ENCODE measurements at regions not wholly inside any gene's neighbourhood (a gene's known extent, or its start where the extent isn't known, plus 50 kb on each side); places are given as distances from the start of the nearest gene placed in this dataset.

DNA sequence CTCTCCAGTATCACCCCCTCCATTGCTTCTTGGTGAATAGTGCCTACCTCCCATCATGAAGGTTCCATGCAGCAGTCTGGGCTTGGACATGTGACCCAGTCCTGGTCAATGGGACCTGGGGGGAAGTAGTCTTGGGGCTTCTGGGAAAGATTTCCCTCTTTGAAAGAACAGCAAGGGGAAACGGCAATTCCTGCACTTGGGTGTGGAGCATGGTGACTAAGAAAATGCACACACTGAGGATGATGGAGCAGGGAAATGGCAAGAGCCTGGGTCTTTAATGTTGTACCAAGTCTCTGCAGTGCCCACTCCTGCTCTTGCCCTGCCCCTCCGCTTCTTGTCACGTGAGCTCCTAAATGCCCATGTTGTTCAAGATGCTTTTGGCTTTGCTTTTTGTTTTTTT is 131.4 kb upstream of the SIX2 start:
- no peaks in the 10 kb centered on the region for H3K27me3 Mint-ChIP-seq (ENCODE audit: unreplicated experiment)
- TF ChIP-seq, protein P1, sequence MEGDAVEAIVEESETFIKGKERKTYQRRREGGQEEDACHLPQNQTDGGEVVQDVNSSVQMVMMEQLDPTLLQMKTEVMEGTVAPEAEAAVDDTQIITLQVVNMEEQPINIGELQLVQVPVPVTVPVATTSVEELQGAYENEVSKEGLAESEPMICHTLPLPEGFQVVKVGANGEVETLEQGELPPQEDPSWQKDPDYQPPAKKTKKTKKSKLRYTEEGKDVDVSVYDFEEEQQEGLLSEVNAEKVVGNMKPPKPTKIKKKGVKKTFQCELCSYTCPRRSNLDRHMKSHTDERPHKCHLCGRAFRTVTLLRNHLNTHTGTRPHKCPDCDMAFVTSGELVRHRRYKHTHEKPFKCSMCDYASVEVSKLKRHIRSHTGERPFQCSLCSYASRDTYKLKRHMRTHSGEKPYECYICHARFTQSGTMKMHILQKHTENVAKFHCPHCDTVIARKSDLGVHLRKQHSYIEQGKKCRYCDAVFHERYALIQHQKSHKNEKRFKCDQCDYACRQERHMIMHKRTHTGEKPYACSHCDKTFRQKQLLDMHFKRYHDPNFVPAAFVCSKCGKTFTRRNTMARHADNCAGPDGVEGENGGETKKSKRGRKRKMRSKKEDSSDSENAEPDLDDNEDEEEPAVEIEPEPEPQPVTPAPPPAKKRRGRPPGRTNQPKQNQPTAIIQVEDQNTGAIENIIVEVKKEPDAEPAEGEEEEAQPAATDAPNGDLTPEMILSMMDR (IDR thresholded peaks at IDR 0.05; ENCODE audit: partially characterized antibody, unreplicated experiment), result no peak
- H3K9me3 Mint-ChIP-seq (ENCODE audit: unreplicated experiment), result peaks cover 3% of the 10 kb centered on the region
- no peaks in the 10 kb centered on the region for H3K4me1 Mint-ChIP-seq (ENCODE audit: low read depth, unreplicated experiment)
- H3K36me3 Mint-ChIP-seq (ENCODE audit: unreplicated experiment), result no peaks in the 10 kb centered on the region
- H3K4me3 Mint-ChIP-seq (ENCODE audit: unreplicated experiment), result no peak overlapping the region
- H3K27ac Mint-ChIP-seq (ENCODE audit: unreplicated experiment), result no peak overlapping the region
- no peak for DNase-seq

DNA sequence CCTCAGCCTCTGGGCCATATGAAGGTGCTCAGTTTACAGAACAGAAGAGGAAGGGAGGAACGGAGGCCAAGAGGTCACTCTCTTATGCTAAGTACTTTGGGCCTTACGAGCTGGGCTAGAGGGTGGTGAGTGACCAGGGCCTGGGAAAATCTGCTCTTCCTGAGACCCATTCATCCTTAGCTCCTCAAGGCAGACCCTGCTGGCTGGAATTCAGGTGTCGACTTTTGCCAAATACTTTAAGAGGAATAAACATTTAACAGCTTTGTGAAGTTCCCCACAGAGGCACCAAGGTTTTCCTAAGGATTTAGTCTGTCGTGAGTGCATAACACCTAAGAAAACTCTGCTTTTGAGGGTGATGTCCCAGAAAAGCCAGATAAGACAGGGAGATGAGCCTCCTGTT is 129.7 kb upstream of the SIX2 start:
- no peak for DNase-seq
- TF ChIP-seq, protein P1 (IDR thresholded peaks at IDR 0.05; ENCODE audit: partially characterized antibody, unreplicated experiment), result no peak
- no peak overlapping the region for H3K4me3 Mint-ChIP-seq (ENCODE audit: unreplicated experiment)
- H3K9me3 Mint-ChIP-seq (ENCODE audit: unreplicated experiment), result no peaks in the 10 kb centered on the region
- no peaks in the 10 kb centered on the region for H3K36me3 Mint-ChIP-seq (ENCODE audit: unreplicated experiment)
- H3K27me3 Mint-ChIP-seq (ENCODE audit: unreplicated experiment), result no peaks in the 10 kb centered on the region
- H3K27ac Mint-ChIP-seq (ENCODE audit: unreplicated experiment), result no peak overlapping the region
- H3K4me1 Mint-ChIP-seq (ENCODE audit: low read depth, unreplicated experiment), result peaks cover 1% of the 10 kb centered on the region

DNA sequence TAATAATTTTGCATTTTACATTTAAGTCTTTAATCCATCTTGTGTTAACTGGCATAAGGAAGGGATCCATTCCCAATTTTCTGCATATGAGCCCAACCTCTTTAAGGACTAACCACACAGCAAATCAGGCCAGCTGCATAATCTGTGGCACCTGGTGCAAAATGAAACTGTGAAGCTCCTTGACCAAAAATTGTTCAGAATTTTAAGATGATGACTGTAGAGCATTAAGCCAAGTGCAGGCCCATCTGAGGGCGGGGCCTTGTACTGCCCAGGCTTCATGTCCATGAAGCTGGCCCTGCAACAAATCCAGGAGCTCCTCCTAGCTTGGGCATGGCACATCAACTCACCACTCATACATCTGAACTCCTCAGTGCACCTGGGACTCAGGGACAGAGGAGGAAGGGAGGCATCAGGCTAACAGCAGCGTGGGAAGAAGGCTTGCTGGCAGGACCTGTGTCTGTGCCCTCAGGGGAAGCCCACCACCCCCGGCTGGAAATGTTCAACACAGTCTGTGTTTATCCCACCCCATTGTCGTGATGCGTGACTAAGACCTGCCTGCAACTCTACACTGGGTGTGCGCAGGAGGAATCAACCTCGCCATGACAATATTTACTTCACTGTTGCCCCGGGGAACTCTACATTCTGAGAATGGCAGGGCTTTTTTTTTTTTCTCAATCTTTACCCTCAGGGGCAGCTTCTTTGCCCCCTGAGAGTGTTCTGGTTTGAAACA is 128.9 kb upstream of the SIX2 start:
- no peaks in the 10 kb centered on the region for H3K27me3 Mint-ChIP-seq (ENCODE audit: unreplicated experiment)
- H3K4me3 Mint-ChIP-seq (ENCODE audit: unreplicated experiment), result no peak overlapping the region
- H3K27ac Mint-ChIP-seq (ENCODE audit: unreplicated experiment), result no peak overlapping the region
- no peaks in the 10 kb centered on the region for H3K9me3 Mint-ChIP-seq (ENCODE audit: unreplicated experiment)
- no peak for DNase-seq
- TF ChIP-seq, protein P1 (IDR thresholded peaks at IDR 0.05; ENCODE audit: partially characterized antibody, unreplicated experiment), result no peak
- H3K4me1 Mint-ChIP-seq (ENCODE audit: low read depth, unreplicated experiment), result peaks cover 2% of the 10 kb centered on the region
- H3K36me3 Mint-ChIP-seq (ENCODE audit: unreplicated experiment), result no peaks in the 10 kb centered on the region

DNA sequence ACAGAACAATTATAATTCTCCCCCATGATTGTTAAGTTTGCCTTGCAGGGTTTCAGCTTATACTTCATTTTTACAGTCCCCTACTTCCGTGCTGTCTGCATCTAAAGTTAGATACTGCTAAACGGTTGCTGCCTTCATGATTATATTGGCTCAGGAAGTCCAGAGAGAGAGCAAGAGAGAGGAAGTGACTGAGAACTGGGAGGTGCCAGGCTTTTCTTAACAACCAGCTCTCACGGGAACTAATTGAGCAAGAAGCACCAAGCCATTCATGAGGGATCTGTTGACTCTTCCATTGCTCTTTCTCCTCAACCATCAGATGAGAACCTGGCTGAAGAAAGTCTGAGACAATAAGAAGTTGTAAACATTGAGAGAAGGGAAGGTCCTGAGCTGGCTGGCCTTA is 125.5 kb upstream of the SIX2 start:
- no peak overlapping the region for H3K4me3 Mint-ChIP-seq (ENCODE audit: unreplicated experiment)
- no peaks in the 10 kb centered on the region for H3K36me3 Mint-ChIP-seq (ENCODE audit: unreplicated experiment)
- TF ChIP-seq, protein P1 (IDR thresholded peaks at IDR 0.05; ENCODE audit: partially characterized antibody, unreplicated experiment), result no peak
- no peak overlapping the region for H3K27ac Mint-ChIP-seq (ENCODE audit: unreplicated experiment)
- no peaks in the 10 kb centered on the region for H3K9me3 Mint-ChIP-seq (ENCODE audit: unreplicated experiment)
- peaks cover 2% of the 10 kb centered on the region for H3K4me1 Mint-ChIP-seq (ENCODE audit: low read depth, unreplicated experiment)
- DNase-seq, result no peak
- no peaks in the 10 kb centered on the region for H3K27me3 Mint-ChIP-seq (ENCODE audit: unreplicated experiment)

DNA sequence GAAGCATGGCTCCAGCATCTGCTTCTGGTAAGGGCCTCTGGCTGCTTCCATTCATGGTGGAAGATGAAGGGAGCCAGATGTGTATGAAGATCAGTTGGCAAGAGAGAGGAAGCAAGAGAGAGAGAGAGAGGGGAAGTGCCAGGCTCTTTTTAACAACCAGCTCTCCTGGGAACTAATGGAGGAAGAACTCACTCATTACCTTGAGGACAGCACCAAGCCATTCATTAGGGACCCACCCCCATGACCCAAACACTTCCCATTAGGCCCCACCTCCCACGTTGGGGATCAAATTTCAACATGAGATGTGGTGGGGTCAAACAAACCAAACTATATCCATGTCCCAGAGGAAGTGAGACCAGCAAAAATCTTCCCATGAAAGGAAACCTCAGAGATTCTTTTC is 124.8 kb upstream of the SIX2 start:
- H3K9me3 Mint-ChIP-seq (ENCODE audit: unreplicated experiment), result no peaks in the 10 kb centered on the region
- peaks cover 2% of the 10 kb centered on the region for H3K4me1 Mint-ChIP-seq (ENCODE audit: low read depth, unreplicated experiment)
- TF ChIP-seq, protein P1 (IDR thresholded peaks at IDR 0.05; ENCODE audit: partially characterized antibody, unreplicated experiment), result no peak
- H3K36me3 Mint-ChIP-seq (ENCODE audit: unreplicated experiment), result no peaks in the 10 kb centered on the region
- H3K27ac Mint-ChIP-seq (ENCODE audit: unreplicated experiment), result no peak overlapping the region
- H3K4me3 Mint-ChIP-seq (ENCODE audit: unreplicated experiment), result no peak overlapping the region
- H3K27me3 Mint-ChIP-seq (ENCODE audit: unreplicated experiment), result no peaks in the 10 kb centered on the region
- DNase-seq, result no peak
